Transverse colon (tissue), 4 donors: ENCODE measurements at regions not wholly inside any gene's neighbourhood (a gene's known extent, or its start where the extent isn't known, plus 50 kb on each side); places are given as distances from the start of the nearest gene placed in this dataset.

Experiments
- DNase-seq: peaks from one replicate; pipeline ENCODE4 v3.0.0-alpha.2; 2019
- H3K27ac ChIP-seq, 4 donors: fragments of 200-600 bp; sonication (generic); 2 replicates each; pipeline ENCODE4 v1.5.1; 2016 to 2018; ENCODE audit warnings: inconsistent platforms in 4 of 4
- H3K27me3 ChIP-seq: fragments of 200-600 bp; sonication (generic); 2 replicates; pipeline ENCODE4 v1.5.1; 2017; ENCODE audit warnings: inconsistent platforms
- H3K36me3 ChIP-seq, 4 donors: fragments of 200-600 bp; sonication (generic); 2 replicates each; pipeline ENCODE4 v1.5.1; 2017 to 2019; ENCODE audit warnings: inconsistent platforms in 4 of 4
- H3K4me1 ChIP-seq, 4 donors: fragments of 200-600 bp; sonication (generic); 2 replicates each; pipeline ENCODE4 v1.5.1; 2017 to 2020; ENCODE audit warnings: inconsistent platforms in 4 of 4
- H3K4me3 ChIP-seq, 4 donors: fragments of 200-600 bp; sonication (generic); 1 replicate in 1 of 4; 2 replicates in 3 of 4; pipeline versions ENCODE4 v1.5.1 to v1.6.1; 2017 to 2019; ENCODE audit warnings: inconsistent platforms in 4 of 4
- H3K9me3 ChIP-seq, 2 donors: fragments of 200-600 bp; sonication (generic); 2 replicates each; pipeline ENCODE4 v1.5.1; 2017 to 2019; ENCODE audit warnings: inconsistent platforms in 2 of 2
- CTCF ChIP-seq, 5 experiments: fragments of 200-600 bp in 3 of 5; fragments of 450-650 bp in 2 of 5; sonication (generic) in 3 of 5; IDR thresholded peaks; 1 replicate in 2 of 5; 2 replicates in 3 of 5; pipeline ENCODE4 v1.5.1; 2016 to 2017; ENCODE audit warnings: antibody characterized with exemption in 5 of 5, inconsistent platforms in 3 of 5, mild to moderate bottlenecking in 2 of 5, moderate library complexity in 1 of 5
- EP300 ChIP-seq: sonication (generic); formaldehyde crosslinking; IDR thresholded peaks from one replicate; pipeline ENCODE4 v1.6.1; 2017; ENCODE audit warnings: antibody characterized with exemption, low read depth
- POLR2A ChIP-seq: fragments of 450-650 bp; IDR thresholded peaks from one replicate; pipeline ENCODE4 v1.6.1; 2016; ENCODE audit warnings: antibody characterized with exemption, mild to moderate bottlenecking, moderate library complexity
- POLR2AphosphoS5 ChIP-seq, 3 donors: sonication (generic); formaldehyde crosslinking; IDR thresholded peaks; one replicate each; pipeline ENCODE4 v1.6.1; 2016; ENCODE audit warnings: antibody characterized with exemption in 3 of 3
- WGBS, 2 donors: methylation state at CpG; one replicate each; pipeline ENCODE4 v1.1.5; 2018; ENCODE audit warnings: low coverage in 1 of 2; 5-methylcytosine and 5-hydroxymethylcytosine counted together
- in situ Hi-C, 4 donors: fragments of 200-750 bp; cut with MboI; loops; one replicate each; pipeline versions ENCODE4 v1.15.0 to v1.15.1; 2017; ENCODE audit warnings: low sequenced_read_pairs in 3 of 4, low pct_ligation_motif_present in 1 of 4, low pct_unique_long_range_greater_than_20kb in 1 of 4
- intact Hi-C: fragments of 100-400 bp; cut with DNase I; formaldehyde crosslinking; loops from one replicate; pipeline ENCODE4 v1.15.1; 2023; ENCODE audit warnings: low total_unique reads

- Histone ChIP-seq H3K4me3 (no peak overlapping the region), H3K9me3 (no peaks in the 10 kb centered on the region), H3K27ac (no peak overlapping the region), H3K27me3 (no peaks in the 10 kb centered on the region), H3K36me3 (no peaks in the 10 kb centered on the region), H3K4me1 (no peaks in the 10 kb centered on the region)
- intact Hi-C loops, result no loop called here
- DNase-seq, result no peak
- in situ Hi-C loops, result no loop called here
- WGBS, 2 donors, result no CpG with 5 or more reads among the region's 2 CpGs
- no peak for TF ChIP-seq POLR2A
- TF ChIP-seq CTCF (IDR thresholded peaks at IDR 0.05), result no peak
- no peak for TF ChIP-seq EP300
- no peak for TF ChIP-seq POLR2AphosphoS5 (IDR thresholded peaks at IDR 0.05)
Observed at GRCh38 chrY:15501181-15501580, 976.9 kb downstream of the NLGN4Y start.

GRCh38 chrY:15510288-15510687 lies 986.0 kb downstream of the NLGN4Y start:
- DNase-seq, result no peak
- H3K4me3 ChIP-seq, result no peak overlapping the region
- no CpG with 5 or more reads among the region's 2 CpGs for WGBS, 2 donors
- no peak overlapping the region for H3K27ac ChIP-seq
- TF ChIP-seq POLR2A, result no peak
- no peak for TF ChIP-seq EP300
- no peak for TF ChIP-seq POLR2AphosphoS5 (IDR thresholded peaks at IDR 0.05)
- no peak for TF ChIP-seq CTCF (IDR thresholded peaks at IDR 0.05)
- in situ Hi-C loops, result no loop called here
- intact Hi-C loops, result no loop called here
- H3K36me3 ChIP-seq, result no peaks in the 10 kb centered on the region
- H3K9me3 ChIP-seq, result no peaks in the 10 kb centered on the region
- H3K4me1 ChIP-seq, result no peaks in the 10 kb centered on the region
- no peaks in the 10 kb centered on the region for H3K27me3 ChIP-seq

GRCh38 chrY:15510984-15511650 lies 986.8 kb downstream of the NLGN4Y start:
- intact Hi-C loops, result no loop called here

GRCh38 chrY:15535131-15535530 lies 1010.8 kb downstream of the NLGN4Y start:
- in situ Hi-C loops (no loop called here), intact Hi-C loops (no loop called here)
- H3K36me3 ChIP-seq, result no peaks in the 10 kb centered on the region
- no peaks in the 10 kb centered on the region for H3K27me3 ChIP-seq
- H3K27ac ChIP-seq, result no peak overlapping the region
- DNase-seq, result no peak
- no peak for TF ChIP-seq CTCF (IDR thresholded peaks at IDR 0.05)
- no peak for TF ChIP-seq EP300
- TF ChIP-seq POLR2A, result no peak
- TF ChIP-seq POLR2AphosphoS5 (IDR thresholded peaks at IDR 0.05), result no peak
- no peak overlapping the region for H3K4me3 ChIP-seq
- H3K9me3 ChIP-seq, result no peaks in the 10 kb centered on the region
- WGBS, 2 donors, result 80% methylated on average over 1 of the region's 5 CpGs; no CpG with 5 or more reads in 1 of the 2 donors
- no peaks in the 10 kb centered on the region for H3K4me1 ChIP-seq

More at GRCh38 chrY:15510984-15511650, 986.8 kb downstream of the NLGN4Y start:
- DNase-seq, result no peak
- no peaks in the 10 kb centered on the region for H3K36me3 ChIP-seq
- no peaks in the 10 kb centered on the region for H3K9me3 ChIP-seq
- WGBS, 2 donors, result no CpG with 5 or more reads among the region's 5 CpGs
- H3K4me3 ChIP-seq, result no peak overlapping the region
- in situ Hi-C loops, result no loop called here
- no peaks in the 10 kb centered on the region for H3K4me1 ChIP-seq
- no peaks in the 10 kb centered on the region for H3K27me3 ChIP-seq
- no peak for TF ChIP-seq POLR2AphosphoS5 (IDR thresholded peaks at IDR 0.05)
- no peak for TF ChIP-seq POLR2A
- no peak for TF ChIP-seq EP300
- no peak for TF ChIP-seq CTCF (IDR thresholded peaks at IDR 0.05)
- no peak overlapping the region for H3K27ac ChIP-seq
